K562 (cell line): ENCODE measurements at regions not wholly inside any gene's neighbourhood (a gene's known extent, or its start where the extent isn't known, plus 50 kb on each side); places are given as distances from the start of the nearest gene placed in this dataset.

ENCODE experiments used
- ATAC-seq: fragments of 200-7000 bp; cut with Tn5 transposase; 3 replicates; pipeline ENCODE4 v1.9.1; 2020; ENCODE audit warnings: moderate library complexity
- BruUV-seq: library from RNA; stranded (reverse); fragments of 400-500 nt; replicated peaks from 2 replicates; lab custom pipeline; 2021; lab: Mats Ljungman, UMichigan
- CTCF ChIA-PET: fragments of 300-600 bp; formaldehyde crosslinking; extraction: SDS; loops from one replicate; lab custom pipeline; 2021; ENCODE audit warnings: low intra/inter-chr PET ratio; lab: Yijun Ruan, JAX
- POLR2A ChIA-PET: fragments of 300-600, 350-650 bp; sonication (Branson Sonifier 250); formaldehyde crosslinking; extraction: SDS; loops from one replicate; lab custom pipeline; 2021; ENCODE audit warnings: antibody characterized with exemption, inconsistent platforms; lab: Yijun Ruan, JAX
- DNase-seq, 4 experiments: peaks; one replicate each; pipeline versions ENCODE4 v3.0.0 to v3.0.0-alpha.2; 2011 to 2018; ENCODE audit warnings: low spot score in 3 of 4, mixed read lengths in 3 of 4; ENCODE audit errors: extremely low read depth in 1 of 4
- FAIRE-seq: peaks from 2 replicates; lab custom pipeline; 2011; peaks lifted over from hg19 to GRCh38; lab: Jason Lieb, UNC
- H2AFZ ChIP-seq: 2 replicates; pipeline ENCODE4 v1.6.0; 2011; ENCODE audit warnings: low read depth, low read length, control low read depth, inconsistent platforms
- H3K27ac ChIP-seq: fragments of 200-600 bp; 3 replicates; pipeline ENCODE4 v1.8.0; 2011; ENCODE audit warnings: low read depth, mild to moderate bottlenecking, control low read depth, inconsistent platforms, low read length, moderate library complexity, mixed read lengths; ENCODE audit errors: extremely low read depth
- H3K27me3 ChIP-seq, 2 experiments: fragments of 300-600 bp in 1 of 2; 2 replicates in 1 of 2; 3 replicates in 1 of 2; pipeline versions ENCODE4 v1.6.0 to v1.8.0; 2011; ENCODE audit warnings: inconsistent platforms in 2 of 2, low read length in 2 of 2, mild to moderate bottlenecking in 1 of 2, mixed read lengths in 1 of 2, moderate library complexity in 1 of 2; ENCODE audit not compliant: control insufficient read depth in 2 of 2, insufficient read depth in 2 of 2
- H3K36me3 ChIP-seq: fragments of 300-600 bp; 3 replicates; pipeline ENCODE4 v1.8.0; 2011; ENCODE audit warnings: mild to moderate bottlenecking, low read length, inconsistent platforms; ENCODE audit not compliant: control insufficient read depth, insufficient read depth
- H3K4me1 ChIP-seq, 2 experiments: fragments of 200-600 bp in 1 of 2; replicated peaks in 1 of 2; 2 replicates in 1 of 2; 3 replicates in 1 of 2; pipeline versions ENCODE4 v1.5.1 to v1.8.0; 2011; ENCODE audit warnings: inconsistent platforms in 2 of 2, low read length in 2 of 2, mild to moderate bottlenecking in 1 of 2, mixed read lengths in 1 of 2, moderate library complexity in 1 of 2; ENCODE audit not compliant: control insufficient read depth in 2 of 2, insufficient read depth in 2 of 2
- H3K4me2 ChIP-seq: 2 replicates; pipeline ENCODE4 v1.6.1; 2011; ENCODE audit warnings: low read length, control low read depth, inconsistent platforms, mixed read lengths; ENCODE audit not compliant: insufficient read depth
- H3K4me3 ChIP-seq: fragments of 200-600 bp; sonication (generic), shearing (Covaris generic); 2 replicates; pipeline ENCODE4 v1.5.1; 2016; ENCODE audit warnings: control low read depth, inconsistent platforms
- H3K79me2 ChIP-seq: fragments of 200-600 bp; 3 replicates; pipeline ENCODE4 v1.8.0; 2011; ENCODE audit warnings: low read length, inconsistent platforms; ENCODE audit not compliant: control insufficient read depth, insufficient read depth
- H3K9ac ChIP-seq, 2 experiments: 2 replicates each; pipeline versions ENCODE4 v1.6.0 to v1.6.1; 2011; ENCODE audit warnings: low read depth in 2 of 2, low read length in 2 of 2, control low read depth in 1 of 2, inconsistent platforms in 1 of 2, mild to moderate bottlenecking in 1 of 2, mixed read lengths in 1 of 2; ENCODE audit not compliant: insufficient read depth in 1 of 2
- H3K9me1 ChIP-seq: one replicate; pipeline ENCODE4 v1.6.0; 2011; ENCODE audit warnings: inconsistent platforms, mild to moderate bottlenecking, low read length, moderate library complexity; ENCODE audit not compliant: control insufficient read depth, insufficient read depth
- H3K9me3 ChIP-seq: replicated peaks from 2 replicates; pipeline ENCODE4 v1.5.1; 2011; ENCODE audit warnings: low read depth, low read length, inconsistent platforms; ENCODE audit not compliant: control insufficient read depth, insufficient read depth
- H4K20me1 ChIP-seq: replicated peaks from 2 replicates; pipeline ENCODE4 v1.6.1; 2011; ENCODE audit warnings: low read length, inconsistent platforms, mixed read lengths; ENCODE audit not compliant: control insufficient read depth, insufficient read depth
- AFF4 ChIP-seq: sonication (generic); formaldehyde crosslinking; IDR thresholded peaks from 2 replicates; pipeline ENCODE4 v1.8.0; 2023; ENCODE audit warnings: mild to moderate bottlenecking, missing genetic modification reagents
- IFI16 ChIP-seq: fragments of 250-450 bp; sonication (Bioruptor Pico); IDR thresholded peaks from 2 replicates; pipeline ENCODE4 v2.1.2; 2022; ENCODE audit warnings: mild to moderate bottlenecking, inconsistent platforms
- KDM5B ChIP-seq: fragments of 200-600 bp; sonication (generic); IDR thresholded peaks from 2 replicates; pipeline ENCODE4 v1.6.1; 2012; ENCODE audit warnings: low read depth, mild to moderate bottlenecking, moderate library complexity, low read length, control low read depth, inconsistent platforms; ENCODE audit not compliant: insufficient replicate concordance
- POLR3A ChIP-seq: IDR thresholded peaks from 2 replicates; pipeline ENCODE4 v1.6.1; 2011; ENCODE audit warnings: borderline replicate concordance, mild to moderate bottlenecking, moderate library complexity; ENCODE audit not compliant: insufficient read length, insufficient read depth; ENCODE audit errors: extremely low read depth
- ZFPM2 ChIP-seq: fragments of 250-450 bp; sonication (Bioruptor Pico); IDR thresholded peaks from 2 replicates; pipeline ENCODE4 v1.5.1; 2022; ENCODE audit warnings: mild to moderate bottlenecking
- ZNF12 ChIP-seq: sonication (generic); formaldehyde crosslinking; IDR thresholded peaks from 2 replicates; pipeline ENCODE4 v1.4.0; 2020; ENCODE audit warnings: mild to moderate bottlenecking, missing genetic modification reagents
- ZNF175 ChIP-seq: fragments of 200-800 bp; sonication (Bioruptor generic); IDR thresholded peaks from 2 replicates; pipeline ENCODE4 v1.6.1; 2016; ENCODE audit warnings: low read depth, mild to moderate bottlenecking, missing genetic modification characterization, missing compliant biosample characterization
- ZNF75A ChIP-seq: fragments of 450-650 bp; formaldehyde crosslinking; IDR thresholded peaks from 2 replicates; pipeline ENCODE4 v1.4.0; 2020; ENCODE audit warnings: mild to moderate bottlenecking
- WGBS: fragments of 100-300 bp; shearing (Covaris generic); methylation state at CpG from one replicate; pipeline ENCODE4 v1.1.6; 2016; ENCODE audit warnings: low coverage, mixed read lengths; ENCODE audit not compliant: insufficient coverage; ENCODE audit errors: missing lambda C conversion rate; 5-methylcytosine and 5-hydroxymethylcytosine counted together
- in situ Hi-C: fragments of 300-500 bp; cut with MboI; formaldehyde crosslinking; loops from 4 replicates; pipeline ENCODE4 v1.15.0; 2018; ENCODE audit warnings: inconsistent platforms, mixed read lengths
- intact Hi-C: fragments of 100-400 bp; cut with micrococcal nuclease; formaldehyde crosslinking; loops from 2 replicates; pipeline ENCODE4 v1.14.2; 2022

- no peaks in the 10 kb centered on the region for H3K9me1 ChIP-seq
- H4K20me1 ChIP-seq, result no peaks in the 10 kb centered on the region
- CTCF ChIA-PET, result no interaction called here
- in situ Hi-C loops, result no loop called here
- 5% methylated on average over 20 of the region's 70 CpGs for WGBS
- TF ChIP-seq AFF4 (CRISPR knock-in tag) (no peak), ZNF12 (CRISPR knock-in tag) (no peak), ZFPM2 (CRISPR knock-in tag) (no peak), ZNF175 (CRISPR knock-in tag) (no peak), ZNF75A (CRISPR knock-in tag) (no peak), KDM5B (no peak), IFI16 (CRISPR knock-in tag) (no peak), POLR3A (no peak)
- no peaks in the 10 kb centered on the region for H3K9me3 ChIP-seq
- no peaks in the 10 kb centered on the region; a peak in 1 of 5 replicates for H3K4me1 ChIP-seq
- ATAC-seq, result no peak
- no peaks in the 10 kb centered on the region; a peak in 1 of 5 replicates for H3K27me3 ChIP-seq
- H3K4me3 ChIP-seq, result no peak overlapping the region
- no peaks in the 10 kb centered on the region for H3K79me2 ChIP-seq
- no peak overlapping the region for H3K27ac ChIP-seq
- no peak overlapping the region for H2AFZ ChIP-seq
- no peaks in the 10 kb centered on the region for H3K36me3 ChIP-seq
- BruUV-seq, result no TSS peak
- no peak overlapping the region for H3K9ac ChIP-seq
- DNase-seq, result no peak
- intact Hi-C loops, result no loop called here
- no peak for FAIRE-seq
- POLR2A ChIA-PET, result no interaction called here
- no peak overlapping the region for H3K4me2 ChIP-seq
Measured at GRCh38 chr20:29297411-29298270, 1959.8 kb upstream of the DEFB115 start.
